GM23338 (cell line): ENCODE measurements at regions not wholly inside any gene's neighbourhood (a gene's known extent, or its start where the extent isn't known, plus 50 kb on each side); places are given as distances from the start of the nearest gene placed in this dataset.

Experiments used
- ATAC-seq: fragments of 200-7000 bp; cut with Tn5 transposase; 3 replicates; pipeline ENCODE4 v1.9.1; 2020
- DNase-seq: peaks from one replicate; pipeline ENCODE4 v3.0.0-alpha.2; 2015; ENCODE audit warnings: low spot score
- H2AFZ ChIP-seq: fragments of 200-600 bp; sonication (generic); 2 replicates; pipeline ENCODE4 v1.8.0; 2016; ENCODE audit warnings: antibody characterized with exemption, mild to moderate bottlenecking, moderate library complexity
- H3F3A ChIP-seq: fragments of 200-600 bp; sonication (generic); replicated peaks from 2 replicates; pipeline ENCODE4 v1.8.0; 2017; ENCODE audit warnings: antibody characterized with exemption, mixed run types, low read depth
- H3K27ac ChIP-seq: fragments of 200-600 bp; sonication (generic); 2 replicates; pipeline ENCODE4 v1.6.1; 2016; ENCODE audit warnings: low read depth
- H3K27me3 ChIP-seq: fragments of 200-600 bp; sonication (generic); 2 replicates; pipeline ENCODE4 v1.8.0; 2016; ENCODE audit warnings: mild to moderate bottlenecking, mixed run types, moderate library complexity; ENCODE audit not compliant: insufficient read depth
- H3K36me3 ChIP-seq: fragments of 200-600 bp; sonication (generic); 2 replicates; pipeline ENCODE4 v1.8.0; 2016; ENCODE audit warnings: mild to moderate bottlenecking; ENCODE audit not compliant: insufficient read depth
- H3K4me1 ChIP-seq: fragments of 200-600 bp; sonication (generic); 2 replicates; pipeline ENCODE4 v1.8.0; 2016; ENCODE audit warnings: mild to moderate bottlenecking, moderate library complexity; ENCODE audit not compliant: insufficient read depth
- H3K4me2 ChIP-seq: fragments of 200-600 bp; sonication (generic); 2 replicates; pipeline ENCODE4 v1.7.1; 2017; ENCODE audit warnings: mixed run types
- H3K4me3 ChIP-seq: fragments of 200-600 bp; sonication (generic); 2 replicates; pipeline ENCODE4 v1.6.1; 2016; ENCODE audit warnings: mixed run types
- H3K79me2 ChIP-seq: fragments of 200-600 bp; sonication (generic); replicated peaks from 2 replicates; pipeline ENCODE4 v1.8.0; 2017; ENCODE audit warnings: mild to moderate bottlenecking; ENCODE audit not compliant: insufficient read depth
- H3K9me2 ChIP-seq: fragments of 200-600 bp; sonication (generic); 2 replicates; pipeline ENCODE4 v1.8.0; 2017; ENCODE audit not compliant: insufficient read depth
- H4K20me1 ChIP-seq: fragments of 200-600 bp; sonication (generic); replicated peaks from 2 replicates; pipeline ENCODE4 v1.8.0; 2017; ENCODE audit warnings: mild to moderate bottlenecking; ENCODE audit not compliant: insufficient read depth
- H3K27ac Mint-ChIP-seq: 2 replicates; pipeline ENCODE4 v1.8.0; 2020; ENCODE audit warnings: inconsistent platforms, mild to moderate bottlenecking, moderate library complexity, mixed read lengths
- H3K27me3 Mint-ChIP-seq: 3 replicates; pipeline ENCODE4 v1.8.0; 2022; ENCODE audit warnings: low read depth, mild to moderate bottlenecking, moderate library complexity, mixed read lengths, inconsistent platforms; ENCODE audit not compliant: insufficient read depth, poor library complexity
- H3K36me3 Mint-ChIP-seq: 3 replicates; pipeline ENCODE4 v1.8.0; 2021; ENCODE audit warnings: low read depth, mild to moderate bottlenecking, inconsistent platforms, moderate library complexity, mixed read lengths
- H3K4me1 Mint-ChIP-seq: 3 replicates; pipeline ENCODE4 v1.8.0; 2020; ENCODE audit warnings: mild to moderate bottlenecking, inconsistent platforms, mixed read lengths
- H3K4me3 Mint-ChIP-seq: 3 replicates; pipeline ENCODE4 v1.8.0; 2021; ENCODE audit warnings: moderate library complexity, mild to moderate bottlenecking, inconsistent platforms, mixed read lengths
- H3K9me3 Mint-ChIP-seq: 3 replicates; pipeline ENCODE4 v1.8.0; 2020; ENCODE audit warnings: moderate library complexity, mild to moderate bottlenecking, inconsistent platforms, mixed read lengths
- CREB1 ChIP-seq: fragments of 250-450 bp; sonication (Bioruptor Pico); IDR thresholded peaks from 2 replicates; pipeline ENCODE4 v1.5.0; 2020; ENCODE audit warnings: low read depth, mild to moderate bottlenecking, moderate library complexity
- EZH2 ChIP-seq: fragments of 200-600 bp; sonication (generic); IDR thresholded peaks from one replicate; pipeline ENCODE4 v1.8.0; 2017; ENCODE audit warnings: antibody characterized with exemption, mild to moderate bottlenecking, low read depth; ENCODE audit not compliant: unreplicated experiment
- EZH2phosphoT487 ChIP-seq: fragments of 200-600 bp; sonication (generic); IDR thresholded peaks from one replicate; pipeline ENCODE4 v1.8.1; 2018; ENCODE audit warnings: antibody characterized with exemption; ENCODE audit not compliant: unreplicated experiment
- JUNB ChIP-seq: IDR thresholded peaks from one replicate; pipeline ENCODE4 v1.6.1; 2016; ENCODE audit warnings: antibody characterized with exemption; ENCODE audit not compliant: unreplicated experiment
- NANOG ChIP-seq: IDR thresholded peaks from 2 replicates; pipeline ENCODE4 v1.6.1; 2016; ENCODE audit warnings: antibody characterized with exemption, borderline replicate concordance
- POLR2AphosphoS5 ChIP-seq: IDR thresholded peaks from 2 replicates; pipeline ENCODE4 v1.6.1; 2016; ENCODE audit warnings: antibody characterized with exemption, low read depth
- STAT1 ChIP-seq: IDR thresholded peaks from one replicate; pipeline ENCODE4 v1.6.1; 2016; ENCODE audit warnings: antibody characterized with exemption; ENCODE audit not compliant: unreplicated experiment
- ZNF114 ChIP-seq: fragments of 250-450 bp; sonication (Bioruptor Pico); IDR thresholded peaks from 2 replicates; pipeline ENCODE4 v1.5.0; 2020; ENCODE audit warnings: mild to moderate bottlenecking, moderate library complexity
- ZNF331 ChIP-seq: fragments of 250-450 bp; sonication (Bioruptor Pico); IDR thresholded peaks from 2 replicates; pipeline ENCODE4 v1.5.0; 2020; ENCODE audit warnings: low read depth, mild to moderate bottlenecking, moderate library complexity
- TF ChIP-seq, protein P1 (sequence below): IDR thresholded peaks from 2 replicates; pipeline ENCODE4 v1.6.1; 2016; ENCODE audit warnings: antibody characterized with exemption
- TF ChIP-seq, protein P2 (sequence below): IDR thresholded peaks from one replicate; pipeline ENCODE4 v1.6.1; 2018; ENCODE audit warnings: antibody characterized with exemption; ENCODE audit not compliant: unreplicated experiment
- TF ChIP-seq, protein P3 (sequence below): fragments of 250-450 bp; sonication (Bioruptor Pico); IDR thresholded peaks from 2 replicates; pipeline ENCODE4 v1.5.0; 2020; ENCODE audit warnings: mild to moderate bottlenecking, moderate library complexity
- TF ChIP-seq, protein P4 (sequence below), 2 experiments: fragments of 200-600 bp in 1 of 2; sonication (generic) in 1 of 2; conservative IDR thresholded peaks; 2 replicates each; pipeline versions ENCODE4 v1.5.1 to v1.6.1; 2016 to 2017; ENCODE audit warnings: antibody characterized with exemption in 2 of 2, low read depth in 2 of 2, mild to moderate bottlenecking in 2 of 2, moderate library complexity in 1 of 2

DNA sequence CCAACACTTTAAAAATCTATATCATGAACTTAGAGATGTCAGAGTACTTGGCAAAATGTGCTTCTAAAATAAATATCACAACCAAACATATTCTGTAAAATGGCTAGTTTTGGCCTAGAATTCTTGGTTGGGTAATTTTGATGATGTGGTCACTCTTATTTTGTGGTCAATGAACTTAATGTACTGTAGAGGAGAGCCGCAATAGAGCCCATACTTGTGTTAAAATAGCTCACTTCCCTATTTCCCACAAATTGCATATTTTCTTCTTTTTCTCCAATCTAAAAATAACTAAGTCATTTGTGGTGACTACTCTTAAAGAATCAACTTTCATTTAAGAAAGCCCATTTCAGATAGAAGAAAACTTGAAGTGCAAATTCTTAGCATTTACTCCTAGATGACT is 619.4 kb downstream of the CCER1 start:
- Histone ChIP-seq H3K27me3 (peaks cover 33% of the 10 kb centered on the region), H3K36me3 (no peaks in the 10 kb centered on the region), H3K79me2 (no peaks in the 10 kb centered on the region), H3K4me2 (no peak overlapping the region), H3K27ac (no peak overlapping the region), H3F3A (no peaks in the 10 kb centered on the region), H3K9me2 (no peaks in the 10 kb centered on the region; the same call in 1 of the 2 replicates), H3K4me3 (no peak overlapping the region), H4K20me1 (no peaks in the 10 kb centered on the region), H2AFZ (no peak overlapping the region), H3K4me1 (peaks cover 37% of the 10 kb centered on the region)
- Mint-ChIP-seq H3K4me3 (no peak overlapping the region), H3K27me3 (no peaks in the 10 kb centered on the region), H3K4me1 (peaks cover 35% of the 10 kb centered on the region), H3K36me3 (no peaks in the 10 kb centered on the region), H3K9me3 (no peaks in the 10 kb centered on the region), H3K27ac (no peak overlapping the region)
- no peak for TF ChIP-seq NANOG
- TF ChIP-seq, protein P1, sequence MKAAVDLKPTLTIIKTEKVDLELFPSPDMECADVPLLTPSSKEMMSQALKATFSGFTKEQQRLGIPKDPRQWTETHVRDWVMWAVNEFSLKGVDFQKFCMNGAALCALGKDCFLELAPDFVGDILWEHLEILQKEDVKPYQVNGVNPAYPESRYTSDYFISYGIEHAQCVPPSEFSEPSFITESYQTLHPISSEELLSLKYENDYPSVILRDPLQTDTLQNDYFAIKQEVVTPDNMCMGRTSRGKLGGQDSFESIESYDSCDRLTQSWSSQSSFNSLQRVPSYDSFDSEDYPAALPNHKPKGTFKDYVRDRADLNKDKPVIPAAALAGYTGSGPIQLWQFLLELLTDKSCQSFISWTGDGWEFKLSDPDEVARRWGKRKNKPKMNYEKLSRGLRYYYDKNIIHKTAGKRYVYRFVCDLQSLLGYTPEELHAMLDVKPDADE = no peak
- TF ChIP-seq, protein P2, sequence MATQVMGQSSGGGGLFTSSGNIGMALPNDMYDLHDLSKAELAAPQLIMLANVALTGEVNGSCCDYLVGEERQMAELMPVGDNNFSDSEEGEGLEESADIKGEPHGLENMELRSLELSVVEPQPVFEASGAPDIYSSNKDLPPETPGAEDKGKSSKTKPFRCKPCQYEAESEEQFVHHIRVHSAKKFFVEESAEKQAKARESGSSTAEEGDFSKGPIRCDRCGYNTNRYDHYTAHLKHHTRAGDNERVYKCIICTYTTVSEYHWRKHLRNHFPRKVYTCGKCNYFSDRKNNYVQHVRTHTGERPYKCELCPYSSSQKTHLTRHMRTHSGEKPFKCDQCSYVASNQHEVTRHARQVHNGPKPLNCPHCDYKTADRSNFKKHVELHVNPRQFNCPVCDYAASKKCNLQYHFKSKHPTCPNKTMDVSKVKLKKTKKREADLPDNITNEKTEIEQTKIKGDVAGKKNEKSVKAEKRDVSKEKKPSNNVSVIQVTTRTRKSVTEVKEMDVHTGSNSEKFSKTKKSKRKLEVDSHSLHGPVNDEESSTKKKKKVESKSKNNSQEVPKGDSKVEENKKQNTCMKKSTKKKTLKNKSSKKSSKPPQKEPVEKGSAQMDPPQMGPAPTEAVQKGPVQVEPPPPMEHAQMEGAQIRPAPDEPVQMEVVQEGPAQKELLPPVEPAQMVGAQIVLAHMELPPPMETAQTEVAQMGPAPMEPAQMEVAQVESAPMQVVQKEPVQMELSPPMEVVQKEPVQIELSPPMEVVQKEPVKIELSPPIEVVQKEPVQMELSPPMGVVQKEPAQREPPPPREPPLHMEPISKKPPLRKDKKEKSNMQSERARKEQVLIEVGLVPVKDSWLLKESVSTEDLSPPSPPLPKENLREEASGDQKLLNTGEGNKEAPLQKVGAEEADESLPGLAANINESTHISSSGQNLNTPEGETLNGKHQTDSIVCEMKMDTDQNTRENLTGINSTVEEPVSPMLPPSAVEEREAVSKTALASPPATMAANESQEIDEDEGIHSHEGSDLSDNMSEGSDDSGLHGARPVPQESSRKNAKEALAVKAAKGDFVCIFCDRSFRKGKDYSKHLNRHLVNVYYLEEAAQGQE = no peak
- no peak for TF ChIP-seq STAT1
- no peak for TF ChIP-seq ZNF331 (CRISPR knock-in tag)
- TF ChIP-seq, protein P3, sequence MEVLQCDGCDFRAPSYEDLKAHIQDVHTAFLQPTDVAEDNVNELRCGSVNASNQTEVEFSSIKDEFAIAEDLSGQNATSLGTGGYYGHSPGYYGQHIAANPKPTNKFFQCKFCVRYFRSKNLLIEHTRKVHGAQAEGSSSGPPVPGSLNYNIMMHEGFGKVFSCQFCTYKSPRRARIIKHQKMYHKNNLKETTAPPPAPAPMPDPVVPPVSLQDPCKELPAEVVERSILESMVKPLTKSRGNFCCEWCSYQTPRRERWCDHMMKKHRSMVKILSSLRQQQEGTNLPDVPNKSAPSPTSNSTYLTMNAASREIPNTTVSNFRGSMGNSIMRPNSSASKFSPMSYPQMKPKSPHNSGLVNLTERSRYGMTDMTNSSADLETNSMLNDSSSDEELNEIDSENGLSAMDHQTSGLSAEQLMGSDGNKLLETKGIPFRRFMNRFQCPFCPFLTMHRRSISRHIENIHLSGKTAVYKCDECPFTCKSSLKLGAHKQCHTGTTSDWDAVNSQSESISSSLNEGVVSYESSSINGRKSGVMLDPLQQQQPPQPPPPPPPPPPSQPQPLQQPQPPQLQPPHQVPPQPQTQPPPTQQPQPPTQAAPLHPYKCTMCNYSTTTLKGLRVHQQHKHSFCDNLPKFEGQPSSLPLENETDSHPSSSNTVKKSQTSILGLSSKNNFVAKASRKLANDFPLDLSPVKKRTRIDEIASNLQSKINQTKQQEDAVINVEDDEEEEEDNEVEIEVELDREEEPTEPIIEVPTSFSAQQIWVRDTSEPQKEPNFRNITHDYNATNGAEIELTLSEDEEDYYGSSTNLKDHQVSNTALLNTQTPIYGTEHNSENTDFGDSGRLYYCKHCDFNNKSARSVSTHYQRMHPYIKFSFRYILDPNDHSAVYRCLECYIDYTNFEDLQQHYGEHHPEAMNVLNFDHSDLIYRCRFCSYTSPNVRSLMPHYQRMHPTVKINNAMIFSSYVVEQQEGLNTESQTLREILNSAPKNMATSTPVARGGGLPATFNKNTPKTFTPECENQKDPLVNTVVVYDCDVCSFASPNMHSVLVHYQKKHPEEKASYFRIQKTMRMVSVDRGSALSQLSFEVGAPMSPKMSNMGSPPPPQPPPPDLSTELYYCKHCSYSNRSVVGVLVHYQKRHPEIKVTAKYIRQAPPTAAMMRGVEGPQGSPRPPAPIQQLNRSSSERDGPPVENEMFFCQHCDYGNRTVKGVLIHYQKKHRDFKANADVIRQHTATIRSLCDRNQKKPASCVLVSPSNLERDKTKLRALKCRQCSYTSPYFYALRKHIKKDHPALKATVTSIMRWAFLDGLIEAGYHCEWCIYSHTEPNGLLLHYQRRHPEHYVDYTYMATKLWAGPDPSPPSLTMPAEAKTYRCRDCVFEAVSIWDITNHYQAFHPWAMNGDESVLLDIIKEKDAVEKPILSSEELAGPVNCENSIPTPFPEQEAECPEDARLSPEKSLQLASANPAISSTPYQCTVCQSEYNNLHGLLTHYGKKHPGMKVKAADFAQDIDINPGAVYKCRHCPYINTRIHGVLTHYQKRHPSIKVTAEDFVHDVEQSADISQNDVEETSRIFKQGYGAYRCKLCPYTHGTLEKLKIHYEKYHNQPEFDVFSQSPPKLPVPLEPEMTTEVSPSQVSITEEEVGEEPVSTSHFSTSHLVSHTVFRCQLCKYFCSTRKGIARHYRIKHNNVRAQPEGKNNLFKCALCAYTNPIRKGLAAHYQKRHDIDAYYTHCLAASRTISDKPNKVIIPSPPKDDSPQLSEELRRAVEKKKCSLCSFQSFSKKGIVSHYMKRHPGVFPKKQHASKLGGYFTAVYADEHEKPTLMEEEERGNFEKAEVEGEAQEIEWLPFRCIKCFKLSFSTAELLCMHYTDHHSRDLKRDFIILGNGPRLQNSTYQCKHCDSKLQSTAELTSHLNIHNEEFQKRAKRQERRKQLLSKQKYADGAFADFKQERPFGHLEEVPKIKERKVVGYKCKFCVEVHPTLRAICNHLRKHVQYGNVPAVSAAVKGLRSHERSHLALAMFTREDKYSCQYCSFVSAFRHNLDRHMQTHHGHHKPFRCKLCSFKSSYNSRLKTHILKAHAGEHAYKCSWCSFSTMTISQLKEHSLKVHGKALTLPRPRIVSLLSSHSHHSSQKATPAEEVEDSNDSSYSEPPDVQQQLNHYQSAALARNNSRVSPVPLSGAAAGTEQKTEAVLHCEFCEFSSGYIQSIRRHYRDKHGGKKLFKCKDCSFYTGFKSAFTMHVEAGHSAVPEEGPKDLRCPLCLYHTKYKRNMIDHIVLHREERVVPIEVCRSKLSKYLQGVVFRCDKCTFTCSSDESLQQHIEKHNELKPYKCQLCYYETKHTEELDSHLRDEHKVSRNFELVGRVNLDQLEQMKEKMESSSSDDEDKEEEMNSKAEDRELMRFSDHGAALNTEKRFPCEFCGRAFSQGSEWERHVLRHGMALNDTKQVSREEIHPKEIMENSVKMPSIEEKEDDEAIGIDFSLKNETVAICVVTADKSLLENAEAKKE (CRISPR knock-in tag) = no peak
- no peak for TF ChIP-seq EZH2phosphoT487
- no peak for TF ChIP-seq CREB1 (CRISPR knock-in tag)
- no peak for TF ChIP-seq EZH2
- TF ChIP-seq, protein P4, sequence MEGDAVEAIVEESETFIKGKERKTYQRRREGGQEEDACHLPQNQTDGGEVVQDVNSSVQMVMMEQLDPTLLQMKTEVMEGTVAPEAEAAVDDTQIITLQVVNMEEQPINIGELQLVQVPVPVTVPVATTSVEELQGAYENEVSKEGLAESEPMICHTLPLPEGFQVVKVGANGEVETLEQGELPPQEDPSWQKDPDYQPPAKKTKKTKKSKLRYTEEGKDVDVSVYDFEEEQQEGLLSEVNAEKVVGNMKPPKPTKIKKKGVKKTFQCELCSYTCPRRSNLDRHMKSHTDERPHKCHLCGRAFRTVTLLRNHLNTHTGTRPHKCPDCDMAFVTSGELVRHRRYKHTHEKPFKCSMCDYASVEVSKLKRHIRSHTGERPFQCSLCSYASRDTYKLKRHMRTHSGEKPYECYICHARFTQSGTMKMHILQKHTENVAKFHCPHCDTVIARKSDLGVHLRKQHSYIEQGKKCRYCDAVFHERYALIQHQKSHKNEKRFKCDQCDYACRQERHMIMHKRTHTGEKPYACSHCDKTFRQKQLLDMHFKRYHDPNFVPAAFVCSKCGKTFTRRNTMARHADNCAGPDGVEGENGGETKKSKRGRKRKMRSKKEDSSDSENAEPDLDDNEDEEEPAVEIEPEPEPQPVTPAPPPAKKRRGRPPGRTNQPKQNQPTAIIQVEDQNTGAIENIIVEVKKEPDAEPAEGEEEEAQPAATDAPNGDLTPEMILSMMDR (conservative IDR thresholded peaks at IDR 0.05; ENCODE audit: low read depth in 2 of 2) = no peak
- no peak for TF ChIP-seq POLR2AphosphoS5
- no peak for TF ChIP-seq ZNF114
- no peak for TF ChIP-seq JUNB
- DNase-seq (no peak), ATAC-seq (no peak)
